Fibroblast of villous mesenchyme (primary cell): ENCODE measurements at regions not wholly inside any gene's neighbourhood (a gene's known extent, or its start where the extent isn't known, plus 50 kb on each side); places are given as distances from the start of the nearest gene placed in this dataset.

Experiments used
- DNase-seq: peaks from one replicate; pipeline ENCODE4 v3.0.0-alpha.2; 2010; ENCODE audit warnings: low read depth
- H3K4me3 ChIP-seq: 2 replicates; pipeline ENCODE4 v1.5.1; 2011; ENCODE audit warnings: low read depth, mild to moderate bottlenecking, low read length
- CTCF ChIP-seq: IDR thresholded peaks from 2 replicates; pipeline ENCODE4 v1.5.1; 2012; ENCODE audit warnings: low read depth, mild to moderate bottlenecking, low read length; ENCODE audit not compliant: insufficient read depth

GRCh38 chr5:30804739-30805505 lies 388.6 kb upstream of the CDH6 start:
- no peak for DNase-seq
- no peak for TF ChIP-seq CTCF
- no peak overlapping the region for H3K4me3 ChIP-seq

- no peak for DNase-seq
- no peak overlapping the region for H3K4me3 ChIP-seq
- TF ChIP-seq CTCF: no peak
These were observed 390.4 kb upstream of the CDH6 start for GRCh38 chr5:30802961-30803705.

GRCh38 chr5:30781643-30782042 lies 411.8 kb upstream of the CDH6 start:
- no peak overlapping the region for H3K4me3 ChIP-seq
- no peak for DNase-seq
- no peak for TF ChIP-seq CTCF

GRCh38 chr5:30768056-30768690 lies 425.3 kb upstream of the CDH6 start:
- H3K4me3 ChIP-seq: no peak overlapping the region
- DNase-seq: no peak
- TF ChIP-seq CTCF: no peak

DNA sequence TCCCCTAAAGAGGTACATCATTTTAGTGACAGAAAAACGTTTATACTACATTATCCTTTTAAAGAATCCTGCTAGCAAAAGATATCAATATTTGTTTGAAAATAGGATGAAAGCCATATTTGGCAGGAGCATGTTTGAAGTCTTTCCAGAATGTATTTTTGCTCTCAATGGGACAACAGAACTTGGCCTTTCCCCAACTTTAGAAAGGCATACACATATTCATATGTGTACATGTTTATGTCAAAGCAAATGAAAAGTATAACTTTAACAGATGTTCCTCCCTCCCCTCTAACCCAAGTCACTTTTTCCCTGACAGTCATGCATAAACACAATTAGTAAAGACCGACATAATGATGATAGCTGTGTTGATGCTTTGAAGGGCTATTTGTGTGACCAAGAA lies 427.8 kb upstream of the CDH6 start:
- no peak for TF ChIP-seq CTCF
- no peak for DNase-seq

DNA sequence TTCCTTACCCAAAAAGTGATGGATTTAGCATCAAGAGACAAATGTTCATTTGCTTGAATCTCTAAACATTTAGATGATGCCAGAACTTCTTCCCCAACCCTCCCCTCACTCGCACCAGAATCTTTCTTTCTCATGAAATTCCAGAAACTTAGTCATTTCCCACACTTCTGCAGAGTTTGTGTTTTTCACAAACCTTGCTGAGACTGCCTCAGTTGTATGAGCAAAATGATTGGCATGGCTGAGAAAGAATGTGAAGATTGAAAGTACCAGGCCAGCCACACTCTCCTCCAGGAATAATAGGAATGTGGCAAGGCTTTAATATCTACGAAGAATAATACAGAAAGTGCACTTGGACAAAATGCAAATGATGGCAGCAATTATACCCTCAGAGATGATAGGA lies 428.3 kb upstream of the CDH6 start:
- no peak for DNase-seq
- no peak for TF ChIP-seq CTCF
- no peak overlapping the region for H3K4me3 ChIP-seq

More for the DNA sequence above, 427.8 kb upstream of the CDH6 start:
- no peak overlapping the region for H3K4me3 ChIP-seq
